GM23338 (cell line): ENCODE measurements at regions not wholly inside any gene's neighbourhood (a gene's known extent, or its start where the extent isn't known, plus 50 kb on each side); places are given as distances from the start of the nearest gene placed in this dataset.

Source experiments
- CTCF ChIP-seq, 2 experiments: fragments of 200-600 bp in 1 of 2; sonication (generic) in 1 of 2; conservative IDR thresholded peaks; 2 replicates each; pipeline versions ENCODE4 v1.5.1 to v1.6.1; 2016 to 2017; ENCODE audit warnings: antibody characterized with exemption in 2 of 2, low read depth in 2 of 2, mild to moderate bottlenecking in 2 of 2, moderate library complexity in 1 of 2
- EZH2 ChIP-seq: fragments of 200-600 bp; sonication (generic); IDR thresholded peaks from one replicate; pipeline ENCODE4 v1.8.0; 2017; ENCODE audit warnings: antibody characterized with exemption, mild to moderate bottlenecking, low read depth; ENCODE audit not compliant: unreplicated experiment
- EZH2phosphoT487 ChIP-seq: fragments of 200-600 bp; sonication (generic); IDR thresholded peaks from one replicate; pipeline ENCODE4 v1.8.1; 2018; ENCODE audit warnings: antibody characterized with exemption; ENCODE audit not compliant: unreplicated experiment

- no peak for TF ChIP-seq EZH2phosphoT487
- TF ChIP-seq CTCF (conservative IDR thresholded peaks at IDR 0.05; ENCODE audit: low read depth in 2 of 2), result no peak
- no peak for TF ChIP-seq EZH2
Measured at GRCh38 chr17:73753751-73754496, 109.7 kb upstream of the SDK2 start.
